Stimulated activated memory B cell treated with anti-CD40 and anti-IgM and Interleukin-4, amounts not matched to agents 10 μg/mL and 1 μg/mL and 100 μg/mL, for 72 hours (primary cell): ENCODE measurements at regions not wholly inside any gene's neighbourhood (a gene's known extent, or its start where the extent isn't known, plus 50 kb on each side); places are given as distances from the start of the nearest gene placed in this dataset.
A peak's percentile ranks its signal among the peaks of the same experiment; 100 is the strongest.
"Not testable (repeated sequence)": the region's sequence is repeated elsewhere in the genome, so short reads cannot be mapped to it uniquely, and the experiment has no call there.

ENCODE experiments used
- ATAC-seq: fragments of 150-1000 bp; cut with Tn5 transposase; 2 replicates; pipeline ENCODE4 v1.10.0; 2021
- H3K27ac Mint-ChIP-seq: one replicate; pipeline ENCODE4 v1.8.0; 2022; ENCODE audit warnings: mild to moderate bottlenecking, mixed read lengths
- H3K27me3 Mint-ChIP-seq: one replicate; pipeline ENCODE4 v1.8.0; 2022; ENCODE audit warnings: mixed read lengths
- H3K36me3 Mint-ChIP-seq: one replicate; pipeline ENCODE4 v1.8.0; 2022; ENCODE audit warnings: mixed read lengths
- H3K4me1 Mint-ChIP-seq: one replicate; pipeline ENCODE4 v1.8.0; 2022; ENCODE audit warnings: mixed read lengths
- H3K4me3 Mint-ChIP-seq: one replicate; pipeline ENCODE4 v1.8.0; 2022; ENCODE audit warnings: mild to moderate bottlenecking, moderate library complexity, mixed read lengths
- H3K9me3 Mint-ChIP-seq: one replicate; pipeline ENCODE4 v1.8.0; 2022; ENCODE audit warnings: mixed read lengths

- Mint-ChIP-seq H3K4me3 (no peak overlapping the region), H3K36me3 (peaks cover 23% of the 10 kb centered on the region), H3K9me3 (no peaks in the 10 kb centered on the region), H3K27me3 (peaks cover 45% of the 10 kb centered on the region), H3K4me1 (peaks cover 16% of the 10 kb centered on the region), H3K27ac (no peak overlapping the region)
- no peak for ATAC-seq
These were observed 579.2 kb downstream of the ZEB2 start for GRCh38 chr2:143940720-143941119.

GRCh38 chr2:143939626-143940330 is 580.1 kb downstream of the ZEB2 start:
- H3K4me1 Mint-ChIP-seq = peaks cover 16% of the 10 kb centered on the region
- no peak overlapping the region for H3K4me3 Mint-ChIP-seq
- no peak overlapping the region for H3K27ac Mint-ChIP-seq
- ATAC-seq = no peak
- no peaks in the 10 kb centered on the region for H3K9me3 Mint-ChIP-seq
- peaks cover 14% of the 10 kb centered on the region for H3K36me3 Mint-ChIP-seq
- H3K27me3 Mint-ChIP-seq = peaks cover 47% of the 10 kb centered on the region

GRCh38 chr2:143937723-143938350 is 582.1 kb downstream of the ZEB2 start:
- peak; percentile 53 for ATAC-seq
- no peak overlapping the region for H3K27ac Mint-ChIP-seq
- H3K36me3 Mint-ChIP-seq = peaks cover 14% of the 10 kb centered on the region
- H3K4me3 Mint-ChIP-seq = peak overlapping the region; percentile 76
- H3K9me3 Mint-ChIP-seq = no peaks in the 10 kb centered on the region
- peaks cover 21% of the 10 kb centered on the region for H3K4me1 Mint-ChIP-seq
- H3K27me3 Mint-ChIP-seq = peaks cover 47% of the 10 kb centered on the region

GRCh38 chr2:143936848-143937722 is 582.8 kb downstream of the ZEB2 start:
- ATAC-seq = peak; percentile 79
- no peak overlapping the region for H3K27ac Mint-ChIP-seq
- H3K4me3 Mint-ChIP-seq = peak overlapping the region; percentile 76
- no peaks in the 10 kb centered on the region for H3K9me3 Mint-ChIP-seq
- H3K36me3 Mint-ChIP-seq = peaks cover 9% of the 10 kb centered on the region
- H3K4me1 Mint-ChIP-seq = peaks cover 21% of the 10 kb centered on the region
- peaks cover 47% of the 10 kb centered on the region for H3K27me3 Mint-ChIP-seq

GRCh38 chr2:143936538-143936847 is 583.4 kb downstream of the ZEB2 start:
- Mint-ChIP-seq H3K27me3 (peaks cover 47% of the 10 kb centered on the region), H3K4me3 (peak overlapping the region; percentile 76), H3K27ac (no peak overlapping the region), H3K36me3 (peaks cover 8% of the 10 kb centered on the region), H3K4me1 (peaks cover 21% of the 10 kb centered on the region), H3K9me3 (no peaks in the 10 kb centered on the region)
- no peak for ATAC-seq

- H3K4me1 Mint-ChIP-seq = peaks cover 21% of the 10 kb centered on the region
- ATAC-seq = no peak
- H3K9me3 Mint-ChIP-seq = no peaks in the 10 kb centered on the region
- no peak overlapping the region for H3K4me3 Mint-ChIP-seq
- peaks cover 38% of the 10 kb centered on the region for H3K27me3 Mint-ChIP-seq
- no peak overlapping the region for H3K27ac Mint-ChIP-seq
- H3K36me3 Mint-ChIP-seq = no peaks in the 10 kb centered on the region
These were observed 584.5 kb downstream of the ZEB2 start for GRCh38 chr2:143935482-143935752.

GRCh38 chr2:143934626-143935481 is 585.1 kb downstream of the ZEB2 start:
- Mint-ChIP-seq H3K27ac (peak overlapping the region; percentile 43), H3K36me3 (no peaks in the 10 kb centered on the region), H3K4me1 (peaks cover 21% of the 10 kb centered on the region), H3K27me3 (peaks cover 34% of the 10 kb centered on the region), H3K4me3 (no peak overlapping the region), H3K9me3 (no peaks in the 10 kb centered on the region)
- no peak for ATAC-seq

- H3K4me3 Mint-ChIP-seq = no peak overlapping the region
- H3K4me1 Mint-ChIP-seq = peaks cover 20% of the 10 kb centered on the region
- H3K27ac Mint-ChIP-seq = peak overlapping the region; percentile 43
- peaks cover 26% of the 10 kb centered on the region for H3K27me3 Mint-ChIP-seq
- H3K9me3 Mint-ChIP-seq = no peaks in the 10 kb centered on the region
- H3K36me3 Mint-ChIP-seq = no peaks in the 10 kb centered on the region
- no peak for ATAC-seq
These were observed 585.9 kb downstream of the ZEB2 start for GRCh38 chr2:143933946-143934569.

- Mint-ChIP-seq H3K4me1 (peaks cover 5% of the 10 kb centered on the region), H3K36me3 (no peaks in the 10 kb centered on the region), H3K27ac (no peak overlapping the region), H3K27me3 (peaks cover 4% of the 10 kb centered on the region), H3K4me3 (no peak overlapping the region), H3K9me3 (no peaks in the 10 kb centered on the region)
- no peak for ATAC-seq
These were observed 589.0 kb downstream of the ZEB2 start for GRCh38 chr2:143930891-143931290.

GRCh38 chr2:143928613-143929012 is 591.3 kb downstream of the ZEB2 start:
- no peaks in the 10 kb centered on the region for H3K9me3 Mint-ChIP-seq
- no peak overlapping the region for H3K27ac Mint-ChIP-seq
- H3K4me1 Mint-ChIP-seq = no peaks in the 10 kb centered on the region
- no peaks in the 10 kb centered on the region for H3K27me3 Mint-ChIP-seq
- H3K36me3 Mint-ChIP-seq = no peaks in the 10 kb centered on the region
- no peak overlapping the region for H3K4me3 Mint-ChIP-seq
- ATAC-seq = no peak

GRCh38 chr2:143928184-143928583 is 591.7 kb downstream of the ZEB2 start:
- Mint-ChIP-seq H3K27me3 (no peaks in the 10 kb centered on the region), H3K27ac (no peak overlapping the region), H3K36me3 (no peaks in the 10 kb centered on the region), H3K4me3 (no peak overlapping the region), H3K4me1 (no peaks in the 10 kb centered on the region), H3K9me3 (no peaks in the 10 kb centered on the region)
- no peak for ATAC-seq

- Mint-ChIP-seq H3K4me3 (no peak overlapping the region), H3K9me3 (no peaks in the 10 kb centered on the region), H3K27me3 (no peaks in the 10 kb centered on the region), H3K4me1 (no peaks in the 10 kb centered on the region), H3K36me3 (no peaks in the 10 kb centered on the region), H3K27ac (no peak overlapping the region)
- ATAC-seq = no peak
These were observed 593.2 kb downstream of the ZEB2 start for GRCh38 chr2:143926736-143927135.

GRCh38 chr2:143922261-143922830 is 597.6 kb downstream of the ZEB2 start:
- not testable (repeated sequence) for H3K4me1 Mint-ChIP-seq, H3K27ac Mint-ChIP-seq, ATAC-seq, H3K27me3 Mint-ChIP-seq, H3K4me3 Mint-ChIP-seq
- Mint-ChIP-seq H3K9me3 (peaks cover 14% of the 10 kb centered on the region), H3K36me3 (peaks cover 12% of the 10 kb centered on the region)

GRCh38 chr2:143918465-143918989 is 601.4 kb downstream of the ZEB2 start:
- no peak for ATAC-seq
- Mint-ChIP-seq H3K4me3 (no peak overlapping the region), H3K4me1 (no peaks in the 10 kb centered on the region), H3K27ac (no peak overlapping the region), H3K36me3 (peaks cover 12% of the 10 kb centered on the region), H3K9me3 (peaks cover 14% of the 10 kb centered on the region), H3K27me3 (no peaks in the 10 kb centered on the region)
